Mucosa of gallbladder (tissue), 1 donor: ENCODE measurements at regions not wholly inside any gene's neighbourhood (a gene's known extent, or its start where the extent isn't known, plus 50 kb on each side); places are given as distances from the start of the nearest gene placed in this dataset.
"Not testable (repeated sequence)": the region's sequence is repeated elsewhere in the genome, so short reads cannot be mapped to it uniquely, and the experiment has no call there.

Experiments used
- DNase-seq: peaks from one replicate; pipeline ENCODE4 v3.0.0-alpha.2; 2020; ENCODE audit warnings: low spot score
- donor health status: DM: no; HTN: no; CAD: no.

DNA sequence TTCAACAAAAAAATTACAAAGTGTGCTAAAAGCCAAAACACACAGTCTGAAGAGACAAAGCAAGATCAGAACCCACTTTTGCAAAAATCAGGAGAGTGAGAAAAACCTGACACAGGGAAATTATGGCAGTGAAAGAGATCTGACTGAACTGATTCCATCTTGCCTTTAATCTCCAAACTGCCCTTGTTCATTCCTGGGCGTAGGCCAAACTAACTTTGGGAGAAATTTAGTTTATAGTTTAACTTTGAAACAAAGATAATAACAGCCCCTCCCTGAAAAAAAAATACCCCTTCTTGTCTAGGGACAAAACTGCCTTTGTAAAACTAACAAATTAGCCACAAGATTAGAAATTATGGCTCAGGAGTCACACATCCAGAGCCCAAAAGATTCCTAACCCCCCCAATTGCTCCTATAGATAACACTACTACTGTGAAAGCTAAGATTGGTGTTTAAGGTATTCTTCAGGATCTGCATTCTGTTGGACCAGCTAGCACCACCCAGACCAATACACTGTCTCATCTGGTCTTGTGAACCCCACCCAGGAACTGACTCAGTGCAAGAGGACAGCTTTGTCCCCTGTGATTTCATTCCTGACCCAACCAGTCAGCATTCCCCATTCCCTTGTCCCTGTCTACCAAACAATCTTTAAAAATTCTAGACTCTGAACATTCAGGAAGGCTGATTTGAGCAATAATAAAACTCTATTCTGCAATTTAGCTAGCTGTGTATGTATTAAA, 226.1 kb upstream of the SH3BP4 start:
- DNase-seq, result no peak

DNA sequence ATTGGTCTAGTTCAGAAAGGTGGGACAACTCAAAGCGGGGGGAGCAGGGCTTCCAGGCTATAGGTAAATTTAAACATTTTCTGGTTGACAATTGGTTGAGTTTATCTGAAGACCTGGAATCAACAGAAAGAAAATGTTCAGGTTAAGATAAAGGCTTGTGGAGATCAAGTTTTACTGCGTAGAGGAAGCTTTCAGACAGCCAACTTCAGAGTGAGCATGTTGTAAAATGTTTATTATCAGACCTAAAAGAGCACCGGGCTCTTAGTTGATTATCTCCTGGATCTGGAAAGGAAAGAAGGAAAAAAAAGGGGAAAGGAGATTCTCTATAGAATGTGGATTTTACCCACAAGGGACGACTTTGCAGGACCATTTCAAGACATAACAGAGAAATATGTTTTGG, 227.0 kb upstream of the SH3BP4 start:
- DNase-seq, result no peak

DNA sequence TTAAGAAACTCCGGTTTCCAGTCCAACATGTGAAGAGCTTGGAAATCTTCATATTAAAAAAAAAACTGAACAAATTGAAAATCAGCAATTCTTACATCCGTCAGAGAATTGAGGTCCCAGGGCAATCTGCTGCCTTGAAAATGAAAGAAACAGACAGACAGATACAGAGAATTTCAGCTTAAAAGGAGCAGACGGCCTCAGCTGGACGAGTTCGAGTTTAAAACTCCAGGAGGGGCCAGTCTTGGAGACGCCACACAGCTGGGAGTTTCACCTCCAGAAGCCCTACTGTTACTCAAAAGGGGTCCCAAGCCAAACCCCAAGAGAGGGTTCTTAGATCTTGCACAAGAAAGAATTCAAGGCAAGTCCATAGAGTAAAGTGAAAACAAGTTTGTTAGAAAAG, 226.5 kb upstream of the ARL4C start:
- no peak for DNase-seq

DNA sequence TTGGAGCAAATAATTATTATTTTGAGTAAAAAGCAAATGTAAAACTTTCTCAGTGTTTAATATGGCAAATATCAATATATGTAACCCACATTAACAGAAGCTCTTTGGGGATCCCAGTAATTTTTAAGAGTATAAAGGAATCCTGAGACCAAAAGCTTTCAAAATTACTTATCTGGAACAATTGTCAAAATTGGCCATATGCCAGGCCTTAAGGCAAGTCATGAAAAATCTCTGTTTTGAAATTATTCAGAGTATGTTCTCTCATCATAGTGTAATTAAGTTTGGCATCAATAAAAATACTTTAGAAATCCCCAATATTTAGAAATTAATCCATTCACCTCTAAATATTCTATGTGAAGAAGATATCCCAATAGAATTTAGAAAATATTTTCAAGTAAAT, 225.3 kb upstream of the ARL4C start:
- no peak for DNase-seq

DNA sequence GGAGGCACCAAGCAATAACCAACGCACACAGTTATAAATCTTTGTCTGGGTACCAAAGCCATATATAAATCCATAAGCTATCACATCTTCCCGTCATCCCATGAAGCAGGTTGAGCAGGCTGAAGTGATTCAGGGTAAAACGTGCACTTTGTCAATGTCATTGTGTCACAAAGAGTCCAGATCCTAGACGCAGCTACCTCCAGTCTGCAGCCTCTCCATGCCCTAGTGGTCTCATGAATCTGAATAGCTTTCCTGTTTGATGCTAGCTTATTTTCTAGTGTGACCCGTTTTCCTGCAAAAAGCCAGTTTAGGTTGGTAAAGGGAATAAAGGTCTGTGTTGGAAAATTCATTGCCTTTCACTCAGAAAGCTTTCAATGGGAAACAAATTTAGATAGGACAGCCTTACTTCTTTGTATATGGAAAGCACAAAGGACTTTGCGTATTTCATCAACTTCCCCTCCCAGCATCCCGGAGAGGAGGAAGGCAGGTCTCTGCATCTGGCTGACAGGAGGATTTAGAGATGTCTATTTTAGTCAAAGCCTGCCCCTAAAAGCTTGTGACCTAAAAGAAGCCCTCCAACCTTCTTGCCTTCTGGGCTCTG, 222.3 kb upstream of the ARL4C start:
- no peak for DNase-seq

DNA sequence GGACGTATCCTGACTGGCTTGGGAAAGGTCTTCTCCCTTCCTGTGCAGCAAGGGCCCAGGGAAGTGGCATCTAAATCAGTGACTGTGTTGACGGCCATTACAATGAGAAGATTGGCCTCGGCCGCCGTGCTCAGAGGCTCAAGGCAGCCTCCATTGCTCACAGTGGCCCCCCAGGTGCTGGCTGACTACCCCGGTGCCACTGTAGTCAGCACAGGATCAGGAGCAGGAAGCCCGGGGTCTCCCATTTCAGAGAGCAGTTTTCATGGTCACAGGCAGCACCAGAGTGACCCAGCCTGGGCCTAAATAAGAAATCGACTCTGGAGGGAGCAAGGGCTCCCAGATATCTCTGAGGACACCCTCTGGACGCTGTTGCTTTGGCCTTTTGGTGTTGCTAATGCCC, 219.4 kb upstream of the ARL4C start:
- DNase-seq, result no peak

DNA sequence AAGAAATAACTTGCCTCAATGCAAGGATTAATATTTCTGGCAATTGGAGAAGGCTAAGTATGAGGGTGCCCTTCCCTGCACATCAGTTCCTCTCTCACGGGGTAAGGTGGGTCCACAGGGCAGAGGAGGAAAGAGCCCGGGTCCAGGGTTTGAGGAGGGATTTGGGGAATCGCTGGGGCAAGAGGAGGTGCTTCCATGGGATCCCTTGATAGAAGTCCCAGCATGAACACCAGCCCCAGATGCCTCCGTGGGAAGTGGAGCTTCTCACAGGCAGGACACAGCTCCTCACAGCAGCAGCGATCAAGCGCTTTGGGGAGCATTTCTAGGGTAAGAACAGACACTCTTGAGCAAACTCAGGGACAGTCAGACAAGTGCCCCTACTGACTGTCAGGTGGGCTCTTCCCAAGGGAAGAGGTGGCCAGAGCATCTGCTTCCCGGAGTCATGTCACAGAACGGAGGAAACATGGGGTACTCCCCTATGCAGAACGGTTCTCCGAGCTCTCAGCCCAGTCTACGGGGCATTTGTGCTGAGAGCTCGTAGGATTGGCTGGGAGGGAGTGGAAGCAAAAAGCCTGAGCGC, 218.9 kb upstream of the ARL4C start:
- no peak for DNase-seq

DNA sequence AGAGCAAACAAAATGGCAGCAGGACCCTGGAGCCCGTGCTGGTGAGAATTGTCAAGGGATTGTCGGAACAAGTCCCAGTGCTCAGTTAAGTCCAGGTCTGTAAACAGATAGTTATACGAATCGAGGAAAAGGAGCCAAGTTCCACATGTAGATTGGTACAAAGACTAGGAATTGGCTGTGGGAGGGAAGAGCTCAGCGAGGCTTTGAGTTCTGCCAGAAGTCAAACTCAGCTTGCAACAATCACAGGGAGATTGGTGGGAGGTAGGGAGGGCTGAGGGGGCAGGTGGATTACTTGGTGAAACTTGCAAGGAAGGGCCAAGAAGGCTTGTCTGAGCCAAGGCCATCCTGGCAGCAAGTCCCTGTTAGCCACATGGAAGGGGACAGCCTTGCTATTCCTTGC, 217.8 kb upstream of the ARL4C start:
- no peak for DNase-seq

DNA sequence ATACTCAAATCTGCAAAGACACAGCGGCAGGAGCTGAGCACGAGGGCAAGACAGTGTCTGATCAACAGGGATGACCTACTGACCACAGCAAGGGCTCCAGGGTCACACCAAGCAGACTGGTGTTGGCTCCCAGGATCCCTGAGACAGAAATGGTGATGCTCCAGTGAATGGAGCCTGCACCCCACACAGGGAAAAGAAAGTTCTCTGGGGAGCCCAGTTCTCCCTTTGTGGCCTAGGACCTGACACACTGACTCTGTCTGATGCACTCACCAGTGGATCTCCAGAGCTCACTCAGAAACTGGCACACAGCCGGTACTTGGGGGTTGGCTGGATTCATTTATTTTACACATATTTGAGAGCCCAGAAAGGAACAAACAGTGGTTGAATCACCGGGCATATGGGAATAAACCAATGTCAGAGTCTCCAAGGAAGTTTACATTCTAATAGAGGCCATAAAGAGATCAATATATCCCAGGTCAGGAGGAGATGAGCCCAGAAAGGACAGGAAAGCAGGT, 215.6 kb upstream of the ARL4C start:
- no peak for DNase-seq

DNA sequence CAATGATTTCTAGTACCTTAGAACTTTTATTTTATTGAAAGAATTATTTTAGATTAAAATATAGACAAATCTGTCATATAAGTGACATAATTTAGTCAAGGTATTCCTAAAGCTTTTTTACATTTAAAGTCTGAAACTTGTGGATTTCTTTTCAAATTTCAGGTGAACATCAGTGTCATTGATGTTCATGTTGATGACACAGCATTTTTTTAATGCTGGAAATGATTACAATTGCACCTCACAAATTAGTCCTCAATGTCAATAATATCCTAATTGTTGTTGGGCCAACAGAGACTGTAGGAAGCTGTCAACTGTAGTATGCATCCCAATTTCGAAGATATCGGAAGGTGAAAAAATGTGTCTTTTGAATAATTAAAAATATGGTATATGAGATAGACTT, 214.4 kb upstream of the ARL4C start:
- no peak for DNase-seq

DNA sequence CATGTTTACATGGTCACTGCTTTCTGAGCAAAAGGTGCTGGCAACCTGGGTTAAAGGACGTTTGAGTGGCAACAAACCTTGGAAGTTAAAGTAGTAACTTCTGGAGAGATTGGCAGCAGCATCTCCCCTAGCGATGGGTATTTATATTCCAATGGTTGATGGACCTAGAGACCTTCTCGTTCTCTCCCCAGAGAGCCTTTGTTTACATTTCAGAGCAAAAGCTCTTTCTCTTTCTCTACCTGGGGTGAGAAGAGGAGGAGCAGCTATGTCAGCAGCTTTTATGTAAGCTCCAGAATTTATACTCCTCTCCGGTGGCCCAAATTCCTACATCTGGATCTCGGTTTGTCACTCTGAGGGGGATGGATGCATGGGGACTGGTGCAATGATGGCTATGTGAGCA, 213.7 kb upstream of the ARL4C start:
- DNase-seq, result no peak

DNA sequence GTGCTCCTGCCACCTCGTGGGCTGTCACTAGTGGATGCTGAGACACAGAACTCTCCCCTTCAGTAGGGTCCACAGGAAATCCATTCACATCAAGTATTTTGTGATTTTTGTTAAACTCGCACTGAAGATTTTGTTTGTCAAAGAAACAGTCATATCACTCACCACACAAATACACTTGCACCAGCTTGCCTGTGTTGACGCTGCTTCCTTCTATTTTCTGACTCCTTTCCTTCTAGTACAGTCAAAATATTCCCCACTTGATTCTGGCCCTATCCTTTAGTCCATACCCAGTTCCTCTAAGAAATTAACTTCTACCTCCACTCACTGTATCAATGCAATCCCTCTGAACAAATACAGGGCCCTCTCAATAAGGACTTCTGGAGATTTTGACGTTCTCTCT, 213.2 kb upstream of the ARL4C start:
- DNase-seq, result no peak

DNA sequence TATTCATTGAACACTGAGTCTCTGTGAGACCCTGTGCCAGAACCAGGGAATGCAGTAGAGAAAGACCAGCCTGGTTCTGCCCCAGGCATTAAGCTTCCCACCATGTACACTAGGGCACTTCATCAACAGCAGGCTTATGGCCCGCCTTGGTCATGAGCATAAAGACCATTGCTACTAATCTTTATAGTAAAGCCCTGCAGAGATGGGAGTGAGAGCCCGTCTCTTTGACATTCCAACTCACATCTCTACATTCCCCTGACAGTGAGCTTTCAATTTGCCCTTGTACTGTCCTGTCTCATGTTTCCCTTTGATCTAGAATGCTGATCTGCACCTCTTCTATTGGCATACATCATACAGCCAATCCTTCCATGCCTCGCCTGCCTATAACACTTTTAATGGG, 211.8 kb upstream of the ARL4C start:
- DNase-seq, result no peak

DNA sequence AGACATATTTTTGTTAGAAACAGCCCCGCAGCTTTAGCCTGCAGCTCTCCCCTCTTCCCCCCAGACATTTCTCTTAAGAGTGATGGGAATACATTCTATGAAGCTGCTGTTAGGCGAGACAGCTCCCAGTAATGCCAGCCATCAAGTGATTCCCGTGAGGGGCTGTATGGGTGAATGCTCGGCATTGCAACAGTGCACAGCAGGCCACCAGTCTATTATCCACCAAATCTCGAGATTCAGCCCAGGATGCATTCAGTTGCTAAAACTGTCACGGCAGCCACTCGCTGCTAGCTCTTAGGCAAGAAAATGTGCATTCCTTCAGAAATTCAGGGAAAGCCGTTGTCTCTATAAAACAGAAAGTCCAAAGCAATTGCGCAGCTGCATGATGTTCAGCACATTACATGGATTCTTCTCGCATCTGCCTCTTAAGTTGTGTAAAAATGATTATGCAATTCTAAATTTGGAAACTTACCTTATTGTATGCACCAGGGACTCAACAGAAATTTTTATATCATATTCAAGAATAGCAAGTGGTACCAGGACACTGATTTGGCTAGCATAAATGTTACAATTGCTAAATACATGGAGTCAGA, 211.3 kb upstream of the ARL4C start:
- no peak for DNase-seq

DNA sequence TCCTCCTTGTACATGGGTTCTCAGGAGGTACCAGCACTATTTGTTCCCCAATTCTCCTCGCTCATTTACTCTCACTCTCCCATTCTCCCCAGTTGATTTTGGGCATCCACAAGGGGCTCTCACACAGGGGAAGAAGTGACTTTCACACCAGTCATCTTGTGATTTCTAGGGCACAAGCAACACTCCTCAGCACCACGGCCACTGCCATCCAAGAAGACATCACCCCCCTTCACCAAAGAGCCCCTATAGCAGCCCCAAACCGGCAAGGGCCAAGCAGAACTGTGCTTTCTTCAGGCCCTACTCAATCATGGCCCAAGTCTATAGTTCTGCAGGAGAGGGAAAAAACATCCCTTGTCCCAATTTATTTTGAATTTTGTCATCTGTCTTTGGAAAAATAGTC, 209.2 kb upstream of the ARL4C start:
- DNase-seq, result no peak

DNA sequence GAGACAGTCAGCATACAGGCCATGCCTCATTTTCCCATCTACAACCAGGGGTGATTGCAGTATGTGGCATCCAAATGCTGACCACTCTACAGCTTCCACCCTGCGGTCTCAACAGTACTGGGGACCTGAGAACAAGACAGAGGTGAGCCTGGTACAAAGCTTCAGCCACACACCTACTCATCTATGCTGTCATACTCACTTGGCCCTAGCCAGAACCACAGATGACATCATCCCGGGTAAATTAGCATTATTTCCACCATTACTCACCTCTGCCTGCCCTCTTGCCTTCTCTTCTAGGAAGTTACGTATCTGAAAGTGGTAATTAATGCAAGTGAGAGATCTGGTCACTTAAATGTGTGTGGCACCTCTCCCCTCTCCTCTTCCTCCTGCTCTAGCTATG, 208.2 kb upstream of the ARL4C start:
- DNase-seq, result no peak

DNA sequence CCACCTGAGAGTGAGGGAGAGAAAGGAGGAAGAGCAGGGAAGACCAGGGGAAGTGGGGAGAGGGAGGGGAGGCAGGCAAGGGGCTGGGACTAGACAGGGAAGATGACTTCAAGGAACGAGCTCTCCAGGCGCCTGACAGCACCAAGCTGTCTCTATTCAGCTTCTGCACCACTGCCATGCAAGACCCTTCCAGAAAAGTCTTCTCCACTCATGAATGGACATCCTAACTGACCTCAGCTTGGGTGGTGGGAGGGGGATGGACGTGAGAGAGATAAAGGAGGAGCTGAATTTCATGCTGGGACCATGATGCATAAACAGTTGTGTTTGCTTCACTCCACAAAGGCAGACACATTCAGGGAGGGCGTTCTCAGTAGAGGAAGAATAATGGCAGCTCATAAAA, 206.4 kb upstream of the ARL4C start:
- no peak for DNase-seq

DNA sequence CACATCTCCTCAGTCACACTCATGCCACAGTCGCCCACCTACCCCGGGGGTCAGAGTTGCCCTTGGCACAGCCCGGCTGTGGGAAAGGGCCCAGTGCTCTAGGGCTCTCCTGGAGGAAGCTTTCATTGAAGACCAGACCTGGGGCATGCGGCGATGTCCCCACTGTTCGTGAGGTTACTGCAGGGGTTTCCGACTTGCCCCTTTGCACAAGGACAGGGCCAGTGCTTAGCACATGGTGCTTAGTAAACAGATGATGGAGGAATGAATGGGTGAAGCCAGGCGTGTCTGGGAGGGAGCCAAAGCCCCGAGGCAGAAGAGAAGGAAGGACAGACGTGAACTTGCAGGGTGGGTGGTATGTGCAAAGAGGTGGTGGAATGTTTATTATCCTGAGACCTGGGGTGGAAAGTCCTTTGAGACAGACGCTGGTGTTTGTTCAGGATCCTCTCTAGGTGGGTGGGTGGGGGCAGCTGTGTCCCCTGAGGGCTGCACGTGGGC, 205.9 kb upstream of the ARL4C start:
- DNase-seq, result no peak

DNA sequence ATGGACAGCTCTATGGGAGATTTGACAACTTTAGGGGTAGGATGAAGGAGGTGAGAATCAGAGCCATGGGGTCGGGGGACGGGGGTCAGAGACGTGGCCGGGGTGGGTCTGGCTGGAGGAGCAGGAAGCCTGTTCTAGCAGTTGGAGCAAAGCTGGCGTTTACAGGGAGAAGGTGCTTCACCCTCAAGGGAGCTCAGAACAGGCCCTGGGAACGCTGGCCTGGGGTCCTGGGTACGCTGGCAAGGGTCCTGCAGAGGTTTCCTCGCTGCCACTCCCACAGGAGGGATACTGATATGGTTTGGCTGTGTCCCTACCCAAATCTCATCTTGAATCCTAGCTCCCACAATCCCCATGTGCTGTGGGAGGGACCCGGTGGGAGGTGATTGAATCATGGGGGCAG, 205.0 kb upstream of the ARL4C start:
- DNase-seq, result no peak

DNA sequence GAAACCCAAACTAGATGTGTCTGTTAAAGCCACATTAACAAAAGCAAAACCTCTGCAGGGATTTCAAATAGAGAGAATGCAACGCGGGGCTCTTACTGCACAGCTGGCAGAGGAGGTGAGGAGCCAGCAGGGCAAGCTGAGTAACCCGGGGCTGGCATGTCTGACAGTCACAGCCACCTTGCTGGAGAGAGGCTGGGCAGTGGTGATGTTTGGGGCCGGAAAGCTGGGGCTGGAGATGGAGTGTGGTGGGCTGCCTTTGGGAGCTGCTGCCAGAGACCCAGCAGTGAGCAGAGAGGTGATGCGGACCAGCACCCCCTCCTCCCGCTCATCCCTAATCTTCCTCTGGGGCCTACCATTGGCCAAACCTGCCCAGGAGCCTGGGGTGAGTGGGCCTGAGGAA, 204.5 kb upstream of the ARL4C start:
- DNase-seq, result no peak

DNA sequence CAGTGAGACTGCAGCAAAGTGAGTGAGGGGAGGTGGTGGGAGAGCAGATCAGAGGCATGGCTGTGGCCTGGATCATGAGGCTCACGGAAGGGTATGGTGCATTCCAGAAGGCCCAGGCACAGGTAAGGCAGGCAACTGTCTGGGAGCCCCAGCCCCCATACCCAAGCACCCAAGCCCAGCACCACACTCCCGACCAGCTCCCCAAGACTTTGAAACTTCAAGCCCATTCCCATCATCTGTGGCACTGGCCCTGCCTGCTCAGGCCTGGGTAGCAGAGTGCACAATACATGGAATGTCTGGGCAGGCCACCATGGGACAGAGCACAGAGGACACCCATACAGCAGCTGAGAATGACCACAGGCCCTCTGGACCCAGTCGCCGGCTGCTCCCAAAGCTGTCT, 202.6 kb upstream of the ARL4C start:
- no peak for DNase-seq

DNA sequence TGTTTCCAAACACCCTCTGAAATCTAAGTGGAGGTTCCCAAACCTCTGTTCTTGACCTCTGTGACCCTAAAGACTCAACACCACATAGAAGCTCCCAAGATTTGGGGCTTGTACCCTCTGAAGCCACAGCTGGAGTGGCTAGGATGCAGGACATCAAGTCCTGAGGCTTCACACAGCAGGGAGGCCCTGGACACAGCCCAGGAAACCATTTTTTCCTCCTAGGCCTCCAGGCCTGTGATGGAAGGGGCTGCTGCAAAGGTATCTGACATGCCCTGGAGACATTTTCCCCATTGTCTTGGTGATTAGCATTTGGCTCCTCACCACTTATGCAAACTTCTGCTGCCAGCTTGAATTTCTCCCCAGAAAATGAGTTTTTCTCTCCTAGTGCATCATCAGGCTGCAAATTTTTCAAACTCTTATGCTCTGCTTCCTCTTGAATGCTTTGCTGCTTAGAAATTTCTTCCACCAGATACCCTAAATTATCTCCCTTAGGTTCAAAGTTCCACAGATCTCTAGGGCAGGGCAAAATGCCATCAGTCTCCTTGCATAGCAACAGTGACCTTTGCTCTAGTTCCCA, 200.5 kb upstream of the ARL4C start:
- not testable (repeated sequence) for DNase-seq

DNA sequence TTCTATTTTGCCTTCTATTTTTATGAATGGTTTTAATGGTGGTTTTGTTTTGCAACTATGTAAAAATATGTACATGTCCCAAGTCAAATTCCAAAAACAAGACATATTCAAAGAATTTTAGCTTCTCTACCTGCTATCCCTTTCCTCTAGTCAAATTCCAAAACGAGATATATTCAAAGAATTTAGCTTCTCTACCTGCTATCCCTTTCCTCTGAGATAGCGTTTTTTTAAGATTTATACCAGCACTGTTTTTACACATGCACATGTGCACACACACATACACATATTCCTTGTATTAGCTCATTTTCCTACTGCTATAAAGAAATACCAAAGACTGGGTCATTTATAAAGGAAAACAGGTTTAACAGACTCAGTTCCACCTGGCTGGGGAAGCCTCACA, 199.1 kb upstream of the ARL4C start:
- DNase-seq, result no peak
